ACC112 (cell line): ENCODE measurements at regions not wholly inside any gene's neighbourhood (a gene's known extent, or its start where the extent isn't known, plus 50 kb on each side); places are given as distances from the start of the nearest gene placed in this dataset.
A peak's percentile ranks its signal among the peaks of the same experiment; 100 is the strongest.

Source experiments
- H2AFZ ChIP-seq: fragments of 200-600 bp; sonication (generic); one replicate; pipeline ENCODE4 v1.6.0; 2017; ENCODE audit warnings: antibody characterized with exemption, low read length; ENCODE audit not compliant: unreplicated experiment
- H3K27ac ChIP-seq: fragments of 200-600 bp; sonication (generic); 2 replicates; pipeline ENCODE4 v1.5.1; 2014; ENCODE audit warnings: low read depth, mild to moderate bottlenecking, antibody characterized with exemption, low read length, moderate library complexity
- H3K27me3 ChIP-seq: fragments of 200-600 bp; sonication (generic); 2 replicates; pipeline ENCODE4 v1.6.1; 2014; ENCODE audit warnings: mild to moderate bottlenecking, antibody characterized with exemption, low read length, moderate library complexity, mixed read lengths; ENCODE audit not compliant: insufficient read depth
- H3K36me3 ChIP-seq: fragments of 200-600 bp; sonication (generic); 2 replicates; pipeline ENCODE4 v1.6.1; 2016; ENCODE audit warnings: mild to moderate bottlenecking, antibody characterized with exemption, low read length, moderate library complexity, mixed read lengths; ENCODE audit not compliant: insufficient read depth
- H3K4me1 ChIP-seq: fragments of 200-600 bp; sonication (generic); one replicate; pipeline ENCODE4 v1.6.1; 2016; ENCODE audit warnings: low read length, mixed read lengths; ENCODE audit not compliant: insufficient read depth, unreplicated experiment, control insufficient read depth
- H3K4me3 ChIP-seq: fragments of 200-600 bp; sonication (generic); 2 replicates; pipeline ENCODE4 v1.5.1; 2014; ENCODE audit warnings: mild to moderate bottlenecking, low read depth, low read length
- H3K79me2 ChIP-seq: fragments of 200-600 bp; sonication (generic); one replicate; pipeline ENCODE4 v1.6.0; 2016; ENCODE audit warnings: low read length; ENCODE audit not compliant: control insufficient read depth, unreplicated experiment, insufficient read depth

DNA sequence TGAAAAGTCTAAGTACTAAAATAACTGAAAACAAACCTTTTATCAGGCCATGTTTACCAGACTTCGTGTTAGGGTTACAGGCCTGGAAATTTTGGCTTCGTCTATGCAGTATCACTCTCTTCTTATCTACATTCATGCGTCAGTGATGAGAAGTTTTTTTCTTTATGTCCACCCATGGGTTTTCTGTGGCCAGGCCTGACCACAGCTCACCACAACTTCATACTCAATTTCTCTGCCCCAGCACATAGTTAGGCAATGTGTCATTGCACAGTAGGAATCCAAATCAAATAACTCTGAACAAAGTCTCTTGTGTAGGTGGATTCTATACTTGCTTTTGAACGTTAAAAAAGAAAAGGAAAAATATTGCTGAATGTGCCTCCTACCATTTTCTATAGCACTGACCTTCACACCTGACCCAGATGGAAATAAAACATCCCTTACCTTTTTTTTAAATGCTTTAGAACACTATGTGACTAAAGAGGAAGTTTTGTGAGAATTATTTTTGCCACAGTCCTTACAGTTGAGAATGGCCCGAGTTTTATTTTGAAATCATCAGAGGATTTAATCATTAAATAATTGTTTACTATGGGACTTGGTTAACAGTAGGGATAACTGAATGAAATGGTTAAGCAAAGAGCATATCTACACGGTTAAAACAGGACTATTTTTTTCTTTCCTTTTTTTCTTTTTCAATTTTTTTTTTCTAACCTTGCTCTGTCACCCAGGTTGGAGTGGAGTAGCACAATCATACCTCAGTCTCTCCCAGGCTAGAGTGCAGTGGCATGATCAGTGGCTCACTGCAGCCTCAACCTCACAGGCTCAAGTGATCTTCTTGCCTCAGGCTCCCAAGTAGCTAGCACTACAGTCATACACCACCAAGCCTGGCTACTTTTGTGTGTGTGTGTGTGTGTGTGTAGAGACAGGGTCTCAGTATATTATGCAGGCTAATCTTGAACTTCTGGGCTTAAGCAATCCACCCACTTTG is 1247.0 kb upstream of the ACO1 start:
- peak overlapping the region; percentile 60 for H3K27ac ChIP-seq
- no peak overlapping the region for H3K4me3 ChIP-seq
- no peaks in the 10 kb centered on the region for H3K36me3 ChIP-seq
- peaks cover 10% of the 10 kb centered on the region for H3K4me1 ChIP-seq
- H2AFZ ChIP-seq: no peak overlapping the region
- H3K79me2 ChIP-seq: no peaks in the 10 kb centered on the region
- H3K27me3 ChIP-seq: no peaks in the 10 kb centered on the region

DNA sequence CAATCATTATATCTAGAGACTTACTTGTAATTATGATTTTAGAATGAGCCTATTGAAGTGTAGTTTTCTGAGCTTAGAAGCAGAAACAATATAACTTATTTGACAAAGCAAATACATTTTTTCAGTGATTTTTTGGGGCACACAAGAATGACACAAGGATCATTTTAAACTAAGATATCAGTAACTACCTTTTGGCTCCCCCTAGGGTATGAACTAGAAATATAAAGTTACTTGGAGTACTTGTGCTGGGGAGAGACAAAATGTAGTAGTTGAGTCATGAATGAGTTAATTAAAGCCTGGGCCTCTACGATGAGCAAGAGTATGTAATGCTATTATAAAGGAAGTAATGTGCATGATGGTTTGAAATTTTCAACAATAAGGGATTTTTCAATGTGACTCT is 1244.1 kb upstream of the ACO1 start:
- Histone ChIP-seq H3K4me3 (no peak overlapping the region), H3K79me2 (no peaks in the 10 kb centered on the region), H3K4me1 (peaks cover 10% of the 10 kb centered on the region), H3K36me3 (no peaks in the 10 kb centered on the region), H3K27me3 (no peaks in the 10 kb centered on the region), H3K27ac (no peak overlapping the region), H2AFZ (no peak overlapping the region)

DNA sequence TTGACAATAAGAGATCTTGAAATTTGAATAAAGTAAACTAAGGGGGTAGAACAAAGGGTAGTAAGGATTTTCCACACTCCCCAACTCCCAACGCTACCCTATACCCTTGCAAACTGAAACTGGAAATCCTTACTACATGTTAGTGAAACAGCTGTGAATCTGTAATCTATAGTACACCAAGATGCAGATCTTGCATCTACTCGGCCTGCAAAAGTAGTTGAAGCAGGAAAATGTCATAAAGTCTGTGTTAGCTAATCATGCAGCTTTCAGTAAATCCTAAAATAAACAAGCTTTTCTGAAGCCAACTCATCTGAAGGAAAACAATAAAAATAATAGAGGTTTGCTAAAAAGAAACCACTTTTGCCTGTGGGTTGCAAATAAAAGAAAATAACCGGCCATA is 1242.0 kb upstream of the ACO1 start:
- Histone ChIP-seq H3K79me2 (no peaks in the 10 kb centered on the region), H3K4me1 (peaks cover 5% of the 10 kb centered on the region), H3K36me3 (no peaks in the 10 kb centered on the region), H3K27ac (no peak overlapping the region), H3K4me3 (no peak overlapping the region), H2AFZ (no peak overlapping the region), H3K27me3 (no peaks in the 10 kb centered on the region)

DNA sequence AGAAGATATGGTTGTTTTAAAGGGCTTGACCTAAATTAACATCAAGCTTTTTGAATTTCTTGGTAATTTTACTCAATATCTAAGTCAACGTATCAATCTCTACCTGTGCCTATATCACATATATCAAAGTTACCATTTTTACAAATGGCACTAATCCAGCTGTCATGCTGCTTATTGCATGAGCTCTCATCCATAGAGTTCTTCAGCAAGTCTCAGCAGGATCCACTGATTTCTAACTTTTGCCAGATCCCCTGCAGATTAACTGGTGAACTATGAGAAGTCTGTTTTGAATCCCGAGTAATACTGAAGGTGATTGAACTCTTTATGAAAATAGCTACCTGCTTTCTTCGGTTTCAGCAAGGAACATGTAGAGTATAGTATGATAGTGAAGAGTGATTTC is 1239.8 kb upstream of the ACO1 start:
- no peaks in the 10 kb centered on the region for H3K4me1 ChIP-seq
- H3K27ac ChIP-seq: no peak overlapping the region
- no peak overlapping the region for H2AFZ ChIP-seq
- no peaks in the 10 kb centered on the region for H3K36me3 ChIP-seq
- no peaks in the 10 kb centered on the region for H3K27me3 ChIP-seq
- no peak overlapping the region for H3K4me3 ChIP-seq
- H3K79me2 ChIP-seq: no peaks in the 10 kb centered on the region

DNA sequence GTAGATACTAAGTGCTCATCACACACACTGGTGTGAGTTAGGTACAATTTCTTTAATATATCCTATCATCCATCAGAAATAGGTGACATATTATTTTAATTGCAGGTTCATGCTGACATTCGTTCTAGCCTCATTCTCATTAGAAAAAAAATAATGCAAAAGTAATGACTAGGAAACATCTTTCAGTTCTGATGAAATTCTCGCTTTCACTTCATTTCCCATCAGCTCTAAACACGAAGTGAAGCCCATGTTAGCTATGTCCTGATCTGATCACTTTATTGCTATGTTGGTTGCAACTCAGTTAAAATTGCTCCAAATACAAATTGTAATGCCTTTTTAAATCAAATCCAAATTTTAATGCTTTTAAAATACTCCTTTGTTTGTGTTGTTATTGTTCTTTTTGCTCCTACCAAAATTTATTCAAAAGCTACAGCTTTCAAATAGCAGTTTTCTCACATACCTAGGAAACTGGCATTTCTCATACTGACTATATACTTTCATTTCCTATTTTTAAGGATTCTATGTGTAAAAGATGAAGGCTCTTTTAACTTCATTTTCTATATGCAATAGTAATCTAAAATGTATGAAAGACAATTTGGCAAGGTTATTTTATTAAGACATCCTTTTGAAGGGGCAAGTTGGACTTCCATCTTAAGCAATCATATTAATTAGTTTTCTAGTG is 1237.8 kb upstream of the ACO1 start:
- Histone ChIP-seq H3K27me3 (no peaks in the 10 kb centered on the region), H3K27ac (no peak overlapping the region), H3K36me3 (no peaks in the 10 kb centered on the region), H2AFZ (no peak overlapping the region), H3K4me3 (no peak overlapping the region), H3K4me1 (no peaks in the 10 kb centered on the region), H3K79me2 (no peaks in the 10 kb centered on the region)

GRCh38 chr9:31153250-31153840 is 1231.1 kb upstream of the ACO1 start:
- Histone ChIP-seq H3K4me3 (no peak overlapping the region), H3K36me3 (no peaks in the 10 kb centered on the region), H2AFZ (no peak overlapping the region), H3K27ac (no peak overlapping the region), H3K27me3 (no peaks in the 10 kb centered on the region), H3K79me2 (no peaks in the 10 kb centered on the region), H3K4me1 (no peaks in the 10 kb centered on the region)

GRCh38 chr9:31166516-31166915 is 1217.9 kb upstream of the ACO1 start:
- H3K79me2 ChIP-seq: no peaks in the 10 kb centered on the region
- no peak overlapping the region for H3K4me3 ChIP-seq
- H2AFZ ChIP-seq: no peak overlapping the region
- H3K27me3 ChIP-seq: no peaks in the 10 kb centered on the region
- H3K4me1 ChIP-seq: no peaks in the 10 kb centered on the region
- no peaks in the 10 kb centered on the region for H3K36me3 ChIP-seq
- no peak overlapping the region for H3K27ac ChIP-seq

DNA sequence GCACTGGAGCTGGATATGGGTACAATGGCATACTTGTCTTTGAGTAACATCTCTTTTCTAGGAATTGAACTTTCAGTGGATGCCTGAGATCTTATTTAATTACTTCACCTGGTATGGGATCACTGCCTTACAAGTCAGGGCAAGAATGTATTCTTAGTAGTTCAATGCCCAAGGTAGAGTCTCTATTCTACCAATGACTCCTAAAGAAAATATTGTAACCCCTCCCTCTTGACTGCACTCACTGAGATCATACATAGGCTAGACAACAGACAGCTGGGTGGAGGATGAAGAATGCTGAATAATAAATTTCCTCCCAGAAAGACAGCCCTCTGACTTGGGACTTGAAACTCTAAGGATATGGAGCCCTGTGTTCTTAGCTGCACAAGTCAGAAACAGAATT is 1216.3 kb upstream of the ACO1 start:
- H3K4me3 ChIP-seq: no peak overlapping the region
- no peaks in the 10 kb centered on the region for H3K27me3 ChIP-seq
- H3K4me1 ChIP-seq: no peaks in the 10 kb centered on the region
- no peaks in the 10 kb centered on the region for H3K36me3 ChIP-seq
- no peak overlapping the region for H3K27ac ChIP-seq
- H3K79me2 ChIP-seq: no peaks in the 10 kb centered on the region
- no peak overlapping the region for H2AFZ ChIP-seq

- H3K4me3 ChIP-seq: no peak overlapping the region
- H3K79me2 ChIP-seq: no peaks in the 10 kb centered on the region
- H3K4me1 ChIP-seq: no peaks in the 10 kb centered on the region
- no peak overlapping the region for H3K27ac ChIP-seq
- H3K27me3 ChIP-seq: no peaks in the 10 kb centered on the region; the same call in 1 of the 2 replicates
- H2AFZ ChIP-seq: no peak overlapping the region
- no peaks in the 10 kb centered on the region for H3K36me3 ChIP-seq
These were observed 1209.8 kb upstream of the ACO1 start for GRCh38 chr9:31174681-31175080.

GRCh38 chr9:31183866-31184265 is 1200.6 kb upstream of the ACO1 start:
- H2AFZ ChIP-seq: no peak overlapping the region
- no peak overlapping the region for H3K27ac ChIP-seq
- H3K79me2 ChIP-seq: no peaks in the 10 kb centered on the region
- no peaks in the 10 kb centered on the region for H3K4me1 ChIP-seq
- no peaks in the 10 kb centered on the region for H3K36me3 ChIP-seq
- no peaks in the 10 kb centered on the region for H3K27me3 ChIP-seq
- H3K4me3 ChIP-seq: no peak overlapping the region
